ENCODE measurements at regions not wholly inside any gene's neighbourhood (a gene's known extent, or its start where the extent isn't known, plus 50 kb on each side); places are given as distances from the start of the nearest gene placed in this dataset.

- DNase-seq (ENCODE audit: low read depth): no peak
Measured at GRCh38 chr3:72212396-72212795, 427.4 kb upstream of the PROK2 start.

- no peak for DNase-seq (ENCODE audit: low read depth)
Measured at GRCh38 chr3:72210261-72210660, 425.3 kb upstream of the PROK2 start.

GRCh38 chr3:72205297-72205826, 420.4 kb upstream of the PROK2 start:
- DNase-seq (ENCODE audit: low read depth): no peak

- no peak for DNase-seq (ENCODE audit: low read depth)
Measured at GRCh38 chr3:72204452-72204851, 419.5 kb upstream of the PROK2 start.

GRCh38 chr3:72203613-72204349, 418.8 kb upstream of the PROK2 start:
- no peak for DNase-seq (ENCODE audit: low read depth)

- no peak for DNase-seq (ENCODE audit: low read depth)
Measured at GRCh38 chr3:72203105-72203504, 418.2 kb upstream of the PROK2 start.

- no peak for DNase-seq (ENCODE audit: low read depth)
Measured at GRCh38 chr3:72200332-72200731, 415.4 kb upstream of the PROK2 start.

- no peak for DNase-seq (ENCODE audit: low read depth)
Measured at GRCh38 chr3:72199530-72199929, 414.6 kb upstream of the PROK2 start.

GRCh38 chr3:72196377-72196929, 411.5 kb upstream of the PROK2 start:
- DNase-seq (ENCODE audit: low read depth): no peak

- no peak for DNase-seq (ENCODE audit: low read depth)
Measured at GRCh38 chr3:72195895-72196294, 410.9 kb upstream of the PROK2 start.

- no peak for DNase-seq (ENCODE audit: low read depth)
Measured at GRCh38 chr3:72194458-72194857, 409.5 kb upstream of the PROK2 start.

GRCh38 chr3:72193771-72194430, 409.0 kb upstream of the PROK2 start:
- no peak for DNase-seq (ENCODE audit: low read depth)

- no peak for DNase-seq (ENCODE audit: low read depth)
Measured at GRCh38 chr3:72192572-72192971, 407.6 kb upstream of the PROK2 start.

- no peak for DNase-seq (ENCODE audit: low read depth)
Measured at GRCh38 chr3:72191209-72191960, 406.4 kb upstream of the PROK2 start.

- DNase-seq (ENCODE audit: low read depth): no peak
Measured at GRCh38 chr3:72190050-72190449, 405.1 kb upstream of the PROK2 start.

- no peak for DNase-seq (ENCODE audit: low read depth)
Measured at GRCh38 chr3:72189339-72189738, 404.4 kb upstream of the PROK2 start.

- DNase-seq (ENCODE audit: low read depth): no peak
Measured at GRCh38 chr3:72188536-72188935, 403.6 kb upstream of the PROK2 start.

GRCh38 chr3:72187131-72187530, 402.2 kb upstream of the PROK2 start:
- no peak for DNase-seq (ENCODE audit: low read depth)

GRCh38 chr3:72186400-72186855, 401.5 kb upstream of the PROK2 start:
- DNase-seq (ENCODE audit: low read depth): peak; percentile 16

- peak; percentile 16 for DNase-seq (ENCODE audit: low read depth)
Measured at GRCh38 chr3:72185549-72186399, 400.8 kb upstream of the PROK2 start.

- DNase-seq (ENCODE audit: low read depth): no peak
Measured at GRCh38 chr3:72183489-72183888, 398.5 kb upstream of the PROK2 start.

All from renal cortical epithelial cell (primary cell).